ENCODE measurements at regions not wholly inside any gene's neighbourhood (a gene's known extent, or its start where the extent isn't known, plus 50 kb on each side); places are given as distances from the start of the nearest gene placed in this dataset.

DNA sequence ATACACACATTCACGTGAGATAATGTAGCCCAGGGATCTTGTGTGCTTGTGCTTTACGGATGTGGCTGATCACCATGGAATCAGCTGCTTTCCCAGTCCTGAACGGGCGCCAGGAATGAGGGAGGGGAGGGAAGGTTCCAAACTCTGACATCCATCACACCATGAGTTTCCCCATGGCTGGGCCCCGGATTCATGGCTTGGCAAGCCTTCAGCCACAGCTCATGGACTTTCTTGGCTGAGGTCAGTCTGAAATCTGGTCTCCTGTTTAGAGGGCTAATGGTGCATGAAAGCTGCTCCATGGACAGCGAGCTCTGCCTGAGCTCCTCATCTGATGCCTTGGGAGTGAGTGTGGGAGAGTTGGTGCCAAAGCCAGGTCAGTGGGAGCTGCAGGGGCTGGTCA is 767.6 kb upstream of the EEF2KMT start:
- no peak for DNase-seq

DNA sequence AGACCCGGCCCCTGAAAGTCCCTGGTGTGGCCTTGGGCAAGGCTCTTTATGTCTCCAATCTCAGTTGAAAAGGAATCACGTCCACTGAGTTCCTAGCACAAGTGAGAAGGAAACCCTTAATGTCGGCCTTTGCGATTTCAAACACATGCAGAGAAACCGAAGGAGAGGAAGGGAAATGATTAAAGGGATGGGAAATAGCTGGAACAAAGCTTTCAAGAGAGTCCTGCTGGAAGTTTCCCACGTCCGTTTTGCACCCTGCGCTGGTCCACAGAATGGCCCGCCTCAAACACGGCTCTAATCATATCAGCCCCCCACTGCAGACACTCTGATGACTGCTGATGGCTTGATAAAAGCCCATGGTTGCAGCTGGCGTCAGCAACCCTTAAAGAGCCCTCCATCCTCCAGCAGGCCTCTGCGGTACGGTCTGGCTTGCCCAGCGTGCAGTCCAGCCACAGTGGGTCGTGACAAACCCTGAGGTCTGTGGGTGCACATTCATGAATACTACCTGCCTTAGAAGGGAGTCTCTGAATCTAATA is 765.5 kb upstream of the EEF2KMT start:
- DNase-seq: no peak

DNA sequence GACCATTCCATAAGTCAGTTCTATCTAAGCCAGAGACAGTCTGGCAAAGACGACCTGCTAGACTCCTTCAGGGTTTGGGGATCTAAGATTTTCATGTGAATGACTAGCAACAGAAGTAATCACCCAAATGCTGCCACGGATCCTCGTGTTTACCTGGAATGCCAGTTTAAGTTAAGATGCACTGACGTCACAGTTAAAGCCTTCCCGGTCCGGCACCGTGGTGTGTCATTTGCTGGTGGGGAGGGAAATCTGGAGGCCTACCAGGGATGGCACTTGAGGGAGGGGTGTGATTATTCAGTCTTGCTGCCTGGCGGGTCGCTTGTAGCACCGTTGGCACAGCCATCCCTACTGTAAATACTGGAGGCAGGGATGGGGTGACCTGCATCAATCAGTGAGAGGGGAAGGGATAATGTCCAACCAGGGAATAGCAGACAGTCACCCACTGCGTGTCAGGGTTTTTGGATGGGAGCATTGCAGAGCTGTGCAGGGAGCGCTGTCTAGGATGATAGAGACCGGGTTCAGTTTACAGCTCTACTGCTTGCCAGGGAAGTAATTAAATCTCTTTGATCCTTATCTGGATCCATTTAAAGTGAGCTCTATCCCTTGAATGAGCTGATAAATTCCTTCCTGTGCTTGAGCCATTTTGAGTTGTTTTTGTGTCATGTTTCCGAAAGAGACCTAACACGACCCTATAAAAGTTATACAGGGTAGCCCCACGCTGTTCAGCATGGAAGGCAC is 764.7 kb upstream of the EEF2KMT start:
- DNase-seq: no peak

DNA sequence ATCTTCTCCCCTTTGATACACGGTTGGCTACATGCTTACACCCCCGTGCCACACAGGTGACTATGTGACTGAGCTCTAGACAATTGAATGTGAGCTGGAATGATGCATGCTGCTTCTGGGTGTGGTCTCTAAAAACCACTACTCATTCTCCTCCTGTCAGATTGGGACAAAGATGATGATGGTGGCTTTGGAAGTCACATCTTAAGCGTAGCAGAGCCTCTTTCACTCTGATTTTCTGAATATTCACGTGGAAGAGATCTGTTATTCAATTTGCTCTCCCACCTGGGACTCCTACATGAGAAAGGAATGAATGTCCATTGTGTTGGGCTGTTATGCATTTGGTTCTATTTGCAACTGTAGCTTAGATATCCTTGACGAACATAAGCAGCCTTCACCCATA is 763.6 kb upstream of the EEF2KMT start:
- DNase-seq: no peak

DNA sequence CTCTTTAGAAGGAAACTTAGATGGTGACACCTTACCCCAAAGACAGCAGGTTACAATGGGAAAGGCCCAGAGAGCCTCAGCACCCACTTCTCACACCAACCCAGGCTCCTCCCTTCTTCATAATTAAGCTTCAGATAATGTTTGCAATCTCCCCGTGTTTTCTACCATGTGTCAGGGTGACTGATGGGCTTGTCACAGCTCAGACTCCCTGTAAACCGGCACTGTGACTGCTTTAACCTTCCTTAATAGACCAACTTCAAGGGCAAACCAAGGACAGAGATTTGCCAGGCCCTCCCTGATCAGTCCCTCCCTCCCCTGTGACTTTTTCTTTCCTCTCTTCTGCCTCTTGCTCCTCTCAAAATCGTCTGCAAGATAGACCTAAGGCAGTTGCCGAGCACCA is 760.6 kb upstream of the EEF2KMT start:
- DNase-seq: no peak

DNA sequence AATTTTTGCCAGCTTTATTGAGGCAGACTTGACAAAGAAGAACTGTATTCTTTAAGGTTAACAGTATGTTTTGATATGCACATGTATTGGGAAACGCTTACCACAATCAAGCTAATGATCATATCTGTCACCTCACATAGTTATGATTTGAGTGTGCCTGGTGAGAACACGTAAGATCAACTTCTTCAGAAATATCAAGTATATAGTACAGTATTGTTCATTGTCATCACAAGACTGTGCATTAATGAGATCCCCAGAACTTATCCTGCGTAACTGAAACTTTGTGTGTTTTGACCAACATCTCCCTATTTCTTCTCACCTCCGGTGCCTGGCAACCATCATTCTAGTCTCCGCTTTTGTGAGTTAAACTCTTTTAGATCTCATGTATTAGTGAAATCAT is 756.4 kb upstream of the EEF2KMT start:
- no peak for DNase-seq

DNA sequence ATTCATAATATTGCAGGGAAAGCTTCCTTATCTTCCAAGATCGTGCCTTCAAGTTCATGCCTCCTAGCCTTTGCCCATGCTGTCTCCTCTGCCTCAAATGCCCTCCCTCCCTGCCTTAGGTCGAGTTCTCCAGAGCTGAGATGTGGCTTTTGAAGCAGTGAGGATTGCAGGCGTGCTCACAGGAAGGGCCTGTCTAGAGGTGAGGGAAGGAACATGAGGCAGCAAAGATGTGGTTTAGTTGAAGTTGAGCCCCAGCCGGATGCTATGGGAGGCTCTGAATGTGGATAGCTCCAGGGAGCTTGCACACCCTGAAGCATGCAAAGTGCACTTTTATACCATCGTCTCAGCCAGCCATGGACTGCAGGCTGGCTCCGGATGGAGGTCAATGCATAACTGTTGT is 754.6 kb upstream of the EEF2KMT start:
- no peak for DNase-seq

DNA sequence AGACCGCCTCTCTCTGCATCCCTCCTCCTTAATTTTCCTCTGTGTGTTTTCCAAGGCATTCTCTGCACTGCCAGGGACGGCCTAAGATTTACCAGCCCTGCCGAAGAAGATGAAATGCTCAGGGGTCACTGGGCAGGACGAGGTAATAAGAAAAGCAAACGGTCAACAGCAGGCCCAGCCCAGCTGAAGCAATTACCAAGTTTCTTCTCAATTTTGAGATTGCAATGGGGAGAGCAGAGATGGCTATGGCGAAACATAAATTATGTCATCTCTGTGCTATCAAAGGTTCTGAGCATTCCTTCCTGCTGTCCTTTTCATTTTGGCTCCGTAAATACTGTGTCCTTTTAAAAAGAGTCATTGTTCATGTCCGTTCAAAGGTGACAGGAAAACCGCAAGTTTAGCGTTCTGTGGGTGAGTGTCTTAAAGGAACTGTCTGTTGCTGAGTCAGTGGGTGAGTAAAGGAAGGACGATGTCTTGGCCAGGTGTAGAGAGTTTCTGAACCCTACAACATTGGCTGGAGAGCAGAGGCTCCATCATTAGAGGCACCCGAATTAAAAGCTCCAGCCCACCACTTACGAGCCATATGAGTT is 753.9 kb upstream of the EEF2KMT start:
- DNase-seq: no peak

DNA sequence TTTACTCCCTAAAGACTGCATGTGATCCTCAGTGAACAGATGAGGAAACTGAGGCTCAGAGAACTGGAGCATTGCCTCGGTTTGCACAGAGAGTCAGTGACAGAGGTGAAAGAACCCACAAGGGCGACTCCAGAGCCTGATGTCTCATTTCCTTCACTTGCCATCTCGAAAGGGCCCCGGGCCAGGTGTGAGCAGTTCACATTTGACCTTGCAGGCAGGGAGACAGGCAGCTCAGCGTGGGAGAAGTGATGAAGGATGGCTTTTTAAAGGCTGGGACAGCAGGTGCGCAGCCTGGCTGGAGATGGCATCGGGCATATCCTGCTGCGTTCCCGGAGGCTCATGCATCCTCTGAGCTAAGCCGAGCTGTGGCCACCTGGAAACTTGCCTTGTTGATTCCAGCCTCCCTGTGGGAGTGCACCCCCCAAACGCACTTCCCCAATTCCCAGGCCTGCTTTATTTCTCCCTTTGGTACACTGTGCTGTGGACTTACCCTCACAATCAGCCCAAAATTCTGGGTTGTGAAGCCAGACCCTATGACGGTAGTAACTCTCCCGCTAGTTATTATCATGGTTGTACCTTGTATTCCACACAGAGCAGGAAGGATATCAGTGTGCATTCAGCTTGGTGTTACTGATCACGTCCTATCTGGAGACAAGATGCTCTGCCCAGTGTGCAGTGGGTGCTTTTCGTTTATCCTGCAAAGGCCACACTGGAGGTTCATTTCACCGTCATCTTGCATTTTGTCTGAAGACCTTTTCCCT is 753.2 kb upstream of the EEF2KMT start:
- no peak for DNase-seq

DNA sequence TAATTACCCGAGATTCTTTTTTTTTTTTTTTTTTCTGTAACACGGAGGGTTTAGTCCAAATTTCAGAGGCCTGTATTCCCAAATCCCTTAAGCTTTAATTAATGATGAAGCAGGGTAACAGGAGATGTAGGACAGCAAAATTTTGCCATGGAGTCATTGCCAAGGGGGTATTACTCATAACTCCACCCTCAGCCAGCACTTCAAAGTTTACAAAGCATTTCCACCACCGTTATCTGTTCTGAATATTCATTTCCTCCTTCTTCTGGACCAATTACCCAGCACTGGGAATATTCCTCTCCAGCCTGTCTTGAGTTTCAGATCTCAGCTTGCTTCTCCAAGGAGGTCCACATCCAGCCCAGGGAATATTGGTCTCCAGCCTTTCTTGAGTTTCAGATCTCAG is 747.5 kb upstream of the EEF2KMT start:
- no peak for DNase-seq

DNA sequence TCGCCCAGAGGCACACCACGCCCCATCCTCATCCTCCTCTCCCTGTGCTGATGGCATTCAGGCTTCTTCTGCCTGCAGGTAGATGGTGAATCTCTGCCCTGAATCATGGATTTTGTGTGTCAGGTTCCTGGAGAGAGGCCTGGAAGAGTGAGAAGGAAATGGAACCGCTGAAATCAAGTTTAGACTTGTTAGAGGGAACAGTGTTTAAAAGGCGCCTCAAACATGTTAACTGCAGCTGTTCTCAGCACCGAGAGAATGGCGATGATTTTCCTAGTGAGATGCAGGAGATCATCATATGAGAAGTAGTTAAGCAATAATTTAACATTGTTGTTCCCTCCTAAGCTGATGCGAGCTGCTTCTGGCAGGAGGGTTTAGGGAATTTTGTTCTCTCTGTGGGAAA is 744.4 kb upstream of the EEF2KMT start:
- no peak for DNase-seq

DNA sequence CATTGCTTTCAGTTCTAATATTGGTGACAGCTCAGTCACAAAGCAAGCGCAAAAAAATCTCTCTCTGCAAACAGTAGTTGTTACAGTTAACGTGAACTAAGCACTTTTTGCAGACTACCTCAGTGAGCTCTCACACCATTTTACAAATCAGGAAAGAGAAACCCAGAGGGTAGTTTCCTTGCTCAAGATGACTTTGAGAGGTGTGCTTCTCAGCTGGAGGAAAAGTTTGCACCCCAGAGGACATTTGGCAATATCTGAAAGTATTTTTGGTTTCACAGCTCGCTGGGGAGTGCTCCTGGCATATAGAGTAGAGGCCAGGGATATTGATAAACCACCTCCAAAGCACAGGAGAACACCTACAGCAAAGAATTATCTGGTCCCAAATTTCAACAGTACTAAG is 741.1 kb upstream of the EEF2KMT start:
- DNase-seq: no peak

DNA sequence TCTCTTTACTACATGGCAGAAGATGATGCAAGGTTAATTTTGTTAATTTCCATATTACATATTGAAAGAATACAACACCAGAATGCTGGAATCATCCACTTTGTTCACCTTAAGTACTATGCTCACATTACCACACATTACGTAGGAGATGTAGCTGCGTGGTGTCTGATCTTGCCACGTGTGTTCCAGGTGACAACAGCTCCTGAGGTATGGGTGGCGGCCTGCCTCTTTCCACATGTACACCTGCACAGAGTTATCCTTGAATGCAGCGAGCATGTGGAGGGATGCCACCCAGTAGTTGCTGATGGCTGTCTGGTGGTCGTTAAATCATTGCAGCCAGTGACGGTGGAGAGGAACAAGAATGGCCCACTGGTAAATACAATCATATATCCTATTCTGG is 740.5 kb upstream of the EEF2KMT start:
- no peak for DNase-seq

DNA sequence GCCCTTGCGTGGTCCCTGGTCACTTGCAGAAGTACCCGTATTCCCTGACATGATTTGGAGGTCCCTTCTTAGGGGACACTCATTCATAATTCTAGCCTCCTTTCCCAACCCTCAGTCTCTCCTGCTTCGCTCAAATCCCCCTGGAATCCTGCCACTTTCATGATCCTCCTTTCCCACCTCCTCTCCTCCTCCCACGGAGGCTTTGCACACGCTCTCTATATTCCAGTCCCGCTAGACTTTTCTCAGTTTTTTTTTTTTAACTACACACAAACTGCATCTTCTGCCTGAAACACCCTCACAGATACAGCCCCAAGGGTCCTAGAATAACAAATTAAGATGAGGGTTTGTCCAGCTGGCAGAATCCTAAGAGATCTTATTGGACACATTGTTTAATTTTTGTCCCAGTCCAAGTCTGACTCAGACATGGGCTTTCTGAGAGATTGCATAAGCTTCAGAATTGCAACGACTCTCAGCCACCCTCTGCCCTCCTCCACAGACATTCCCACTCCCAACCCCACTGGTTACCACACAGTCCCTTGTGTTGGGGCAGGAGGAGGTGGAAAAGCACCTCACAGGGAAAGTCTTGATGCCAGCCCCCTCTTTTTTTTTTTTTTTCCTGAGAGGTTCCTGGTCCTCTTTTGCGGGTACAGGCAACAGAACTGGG is 739.5 kb upstream of the EEF2KMT start:
- DNase-seq: no peak

DNA sequence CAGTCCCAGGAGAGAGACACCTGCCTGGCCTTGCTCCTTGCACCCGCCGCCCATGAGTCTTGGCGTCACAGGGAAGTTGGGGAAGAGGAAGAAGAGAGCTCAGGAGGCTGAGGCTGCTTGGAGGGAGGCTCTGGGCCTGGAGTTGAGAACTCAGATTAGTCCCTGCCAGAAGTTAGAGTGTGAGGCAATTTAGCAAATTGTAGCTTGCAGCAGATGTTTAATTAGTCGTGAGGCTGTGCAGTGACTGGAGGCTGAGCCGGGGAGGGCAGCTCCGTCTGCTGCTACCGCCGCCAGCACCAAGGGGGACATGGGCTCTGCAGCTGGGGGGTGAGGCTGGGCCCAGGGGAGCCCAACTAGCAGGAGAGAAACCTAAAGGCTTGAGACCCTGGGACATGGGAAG is 738.3 kb upstream of the EEF2KMT start:
- DNase-seq: no peak

DNA sequence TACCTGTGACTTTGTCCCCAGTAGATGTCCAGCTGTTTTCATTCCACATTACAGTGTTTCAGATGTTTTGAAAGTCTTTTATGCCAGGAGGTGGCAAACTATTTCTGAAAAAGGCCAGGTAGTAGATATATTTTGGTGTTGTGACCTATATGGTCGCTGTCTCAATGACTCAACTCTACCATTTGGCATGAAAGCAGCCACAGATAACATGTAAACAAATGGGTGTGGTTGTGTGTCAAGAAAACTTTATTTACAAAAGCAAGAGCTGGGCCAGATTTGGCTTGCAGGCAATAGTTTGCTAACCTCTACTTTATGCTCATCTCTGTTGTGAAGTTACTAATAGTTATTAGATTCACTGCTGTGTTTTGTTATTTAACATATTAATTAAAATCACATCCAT is 728.7 kb upstream of the EEF2KMT start:
- no peak for DNase-seq

DNA sequence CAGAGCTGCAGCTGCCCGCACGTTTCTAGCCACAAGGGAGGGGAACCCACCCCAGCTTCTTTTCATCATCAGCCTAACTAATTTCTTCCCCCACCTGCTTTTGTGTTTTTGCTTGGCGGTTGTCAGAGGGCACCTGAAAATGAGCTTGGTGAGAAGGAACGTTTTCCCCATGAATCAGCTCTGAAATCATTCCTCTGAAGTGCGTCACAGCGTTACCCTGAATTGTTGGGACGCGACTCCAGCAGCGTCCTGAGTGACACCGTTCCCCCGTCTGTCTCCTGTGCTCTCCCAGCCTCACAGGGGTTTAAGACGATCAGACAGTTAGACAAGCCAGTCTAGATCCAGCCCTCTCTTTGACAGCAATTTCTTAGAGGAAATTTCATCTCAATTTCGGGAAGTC is 722.9 kb upstream of the EEF2KMT start:
- DNase-seq: no peak

DNA sequence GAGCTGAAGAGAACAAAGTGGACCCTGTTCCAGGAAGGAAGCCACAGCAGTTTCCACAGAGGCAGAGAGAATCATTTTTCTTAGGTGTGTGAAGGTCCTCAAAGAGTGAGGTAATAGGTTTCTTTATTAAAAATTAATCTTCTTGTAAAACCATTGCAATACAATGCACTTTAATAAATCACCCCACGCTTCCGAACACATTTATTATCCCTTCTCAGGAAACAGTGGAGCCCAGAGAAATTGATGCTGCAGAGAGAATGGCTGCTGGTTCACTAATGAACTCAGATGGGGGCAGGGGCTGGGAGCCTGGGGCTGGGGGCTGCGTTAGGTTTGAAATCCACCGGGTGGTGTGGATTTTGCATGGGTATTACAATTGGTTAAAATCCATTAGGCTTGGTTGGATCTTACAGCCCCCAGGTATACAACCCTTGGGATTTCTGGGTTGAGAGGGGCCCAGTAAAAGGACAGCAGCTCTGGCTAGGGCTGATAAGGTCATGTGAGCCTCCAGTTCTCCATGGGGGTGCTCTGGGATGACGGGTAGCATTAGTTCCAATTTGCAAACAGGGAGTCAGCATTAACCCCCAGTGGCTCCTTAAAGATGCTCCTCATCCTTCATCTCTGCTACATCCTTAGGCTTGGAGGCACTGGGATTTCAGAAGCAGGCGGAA is 718.1 kb upstream of the EEF2KMT start:
- DNase-seq: no peak

DNA sequence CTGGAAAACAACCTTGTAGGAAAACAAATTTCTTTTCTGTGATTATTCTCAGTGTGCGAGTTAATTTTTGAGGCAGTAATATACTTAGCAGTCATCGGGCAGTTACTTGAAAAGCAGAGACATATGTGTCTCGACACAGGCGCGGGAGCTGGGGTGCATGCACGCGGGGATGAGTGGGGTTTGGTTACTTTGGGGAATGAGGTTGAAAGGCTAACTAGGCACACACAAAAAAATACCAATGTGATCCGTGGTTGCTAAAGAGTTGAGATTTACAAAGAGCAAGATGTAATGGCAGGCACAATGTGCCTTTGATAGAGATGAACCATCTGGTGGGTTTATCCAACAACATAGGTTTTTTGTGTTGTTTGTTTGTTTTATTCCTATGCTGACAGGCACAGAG is 703.8 kb upstream of the EEF2KMT start:
- no peak for DNase-seq

DNA sequence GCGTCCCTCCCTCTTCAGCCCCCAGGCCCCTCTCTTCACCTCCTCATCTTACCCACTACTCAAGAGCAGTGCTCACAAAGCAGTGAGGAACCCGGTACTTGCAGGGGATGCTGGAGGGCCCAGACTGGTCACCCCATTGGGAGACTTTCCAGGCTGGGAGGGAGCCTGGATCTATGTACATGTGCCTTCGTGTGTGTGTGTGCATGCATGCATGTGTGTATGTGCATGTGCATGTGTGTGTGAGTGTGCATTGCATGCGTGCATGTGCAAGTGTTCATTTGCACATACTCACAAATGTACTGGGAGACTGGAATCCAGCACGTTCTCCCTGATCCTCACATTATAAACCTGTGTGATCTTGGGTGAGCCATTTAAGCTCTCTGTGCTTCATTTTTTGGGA is 696.0 kb upstream of the EEF2KMT start:
- no peak for DNase-seq

DNA sequence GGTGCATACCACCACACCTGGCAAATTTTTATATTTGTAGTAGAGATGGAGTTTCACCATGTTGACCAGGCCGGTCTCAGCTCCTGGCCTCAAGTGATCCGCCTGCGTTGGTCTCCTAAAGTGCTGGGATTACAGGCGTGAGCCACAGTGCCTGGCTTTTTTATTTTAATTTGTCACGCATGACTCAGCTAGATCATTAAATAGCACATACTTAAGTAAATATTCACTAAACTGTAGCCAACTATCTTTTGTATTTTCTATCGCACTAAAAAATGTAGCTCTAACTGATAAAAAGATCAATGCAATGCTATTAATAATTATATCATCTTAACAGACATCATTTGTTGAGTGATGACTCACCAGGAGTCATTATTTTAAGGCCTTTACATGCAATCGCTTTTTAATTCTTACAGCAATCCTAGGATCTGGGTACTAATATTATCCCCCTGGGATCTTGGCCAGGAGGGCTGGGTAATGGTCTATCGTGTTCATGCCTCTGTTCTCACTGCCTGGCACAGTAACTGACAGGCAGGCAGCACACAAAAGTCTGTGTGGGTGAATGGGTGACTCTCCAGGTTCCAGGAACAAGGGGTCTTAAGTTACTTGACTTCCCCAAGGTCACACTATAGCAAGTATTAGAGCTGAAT is 693.5 kb upstream of the EEF2KMT start:
- no peak for DNase-seq

DNA sequence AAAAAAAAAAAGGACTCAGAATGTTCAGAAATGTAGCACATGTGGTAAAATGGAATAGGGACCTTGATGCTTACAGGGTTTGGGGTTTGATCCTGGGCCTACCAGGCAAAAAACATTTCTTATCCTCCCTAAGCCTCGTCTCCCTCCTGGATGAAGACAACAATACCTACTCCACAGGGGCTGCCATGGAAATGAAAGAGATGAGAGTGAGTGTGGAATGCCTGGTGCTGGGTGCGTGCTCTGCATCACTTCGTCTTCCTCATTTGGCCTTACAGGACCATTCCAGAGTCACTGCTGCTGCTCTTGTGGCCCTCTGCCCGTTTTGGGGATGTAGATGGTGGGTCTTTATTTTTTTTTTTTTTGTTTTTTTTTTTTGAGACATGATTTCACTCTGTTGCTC is 692.9 kb upstream of the EEF2KMT start:
- DNase-seq: no peak

DNA sequence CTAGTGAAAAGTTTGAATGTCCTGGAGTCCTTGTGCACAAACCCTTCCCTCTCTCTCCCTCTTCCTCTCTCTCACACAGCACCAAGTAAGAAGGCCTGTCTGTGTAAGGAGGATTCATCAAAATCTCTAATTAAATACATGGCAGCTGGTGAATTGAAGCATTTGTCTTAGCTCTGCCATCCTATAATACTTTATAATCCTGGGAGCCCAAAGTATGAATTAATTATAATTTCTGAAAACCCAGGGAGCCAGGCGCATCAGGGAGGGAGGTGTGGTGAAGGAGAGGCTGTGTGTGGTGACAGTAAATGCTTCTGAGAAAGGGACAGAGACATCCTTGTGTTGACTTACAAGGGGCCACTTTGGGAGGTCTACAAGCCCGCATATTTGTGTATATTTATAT is 691.4 kb upstream of the EEF2KMT start:
- no peak for DNase-seq
